PC-9 (cell line): ENCODE measurements at regions not wholly inside any gene's neighbourhood (a gene's known extent, or its start where the extent isn't known, plus 50 kb on each side); places are given as distances from the start of the nearest gene placed in this dataset.

Experiments
- BruUV-seq: library from RNA; stranded (reverse); fragments of 400-500 nt; replicated peaks from 2 replicates; lab custom pipeline; 2021; lab: Mats Ljungman, UMichigan
- CTCF ChIA-PET: fragments of 300-600 bp; sonication (Branson Sonifier 250); formaldehyde crosslinking; loops from one replicate; lab custom pipeline; 2022; ENCODE audit warnings: antibody characterized with exemption; lab: Charles Lee
- POLR2A ChIA-PET: fragments of 300-600 bp; sonication (Branson Sonifier 250); formaldehyde crosslinking; loops from one replicate; lab custom pipeline; 2022; ENCODE audit warnings: antibody characterized with exemption; ENCODE audit not compliant: unreplicated experiment; lab: Charles Lee
- DNase-seq, 2 experiments: peaks; one replicate each; pipeline versions ENCODE4 v3.0.0 to v3.0.0-alpha.2; 2015 to 2022; ENCODE audit warnings: mixed read lengths in 1 of 2
- H2AFZ ChIP-seq: fragments of 200-600 bp; sonication (generic); 2 replicates; pipeline ENCODE4 v1.8.1; 2017; ENCODE audit warnings: antibody characterized with exemption
- H3F3A ChIP-seq: fragments of 200-600 bp; sonication (generic); 2 replicates; pipeline ENCODE4 v1.8.1; 2017; ENCODE audit warnings: antibody characterized with exemption, mild to moderate bottlenecking, low read depth; ENCODE audit not compliant: insufficient read depth
- H3K27ac ChIP-seq: fragments of 200-600 bp; sonication (generic); 2 replicates; pipeline ENCODE4 v1.6.1; 2016; ENCODE audit warnings: mixed run types
- H3K27me3 ChIP-seq: fragments of 200-600 bp; sonication (generic); 2 replicates; pipeline ENCODE4 v1.6.1; 2016; ENCODE audit warnings: low read depth, mixed run types; ENCODE audit not compliant: insufficient read depth
- H3K36me3 ChIP-seq: fragments of 200-600 bp; sonication (generic); 2 replicates; pipeline ENCODE4 v1.6.1; 2016; ENCODE audit warnings: low read depth, mixed run types
- H3K4me1 ChIP-seq: fragments of 200-600 bp; sonication (generic); replicated peaks from 2 replicates; pipeline ENCODE4 v1.6.1; 2016; ENCODE audit warnings: mixed run types; ENCODE audit not compliant: insufficient read depth
- H3K4me2 ChIP-seq: fragments of 200-600 bp; sonication (generic); 2 replicates; pipeline ENCODE4 v1.6.1; 2017; ENCODE audit warnings: mixed run types
- H3K4me3 ChIP-seq: fragments of 200-600 bp; sonication (generic); 2 replicates; pipeline ENCODE4 v1.6.1; 2016; ENCODE audit warnings: mixed run types
- H3K79me2 ChIP-seq: fragments of 200-600 bp; sonication (generic); 2 replicates; pipeline ENCODE4 v1.6.1; 2017; ENCODE audit warnings: low read depth, mixed run types
- H3K9me2 ChIP-seq: fragments of 200-600 bp; sonication (generic); 2 replicates; pipeline ENCODE4 v1.8.1; 2017; ENCODE audit warnings: mild to moderate bottlenecking; ENCODE audit not compliant: insufficient read depth
- H3K9me3 ChIP-seq: fragments of 200-600 bp; sonication (generic); 2 replicates; pipeline ENCODE4 v1.8.1; 2016; ENCODE audit warnings: low read depth; ENCODE audit not compliant: insufficient read depth
- H4K20me1 ChIP-seq: fragments of 200-600 bp; sonication (generic); 2 replicates; pipeline ENCODE4 v1.8.1; 2017; ENCODE audit not compliant: insufficient read depth
- EZH2 ChIP-seq: fragments of 200-600 bp; sonication (generic); IDR thresholded peaks from 2 replicates; pipeline ENCODE4 v1.8.0; 2017; ENCODE audit warnings: antibody characterized with exemption, low read depth
- intact Hi-C: fragments of 100-400 bp; cut with micrococcal nuclease; formaldehyde crosslinking; loops from one replicate; pipeline ENCODE4 v1.10.0; 2022; ENCODE audit not compliant: unreplicated experiment
- TF ChIP-seq, protein P1 (sequence below): fragments of 200-600 bp; sonication (generic); conservative IDR thresholded peaks from 2 replicates; pipeline ENCODE4 v1.6.1; 2017; ENCODE audit warnings: mixed run types, antibody characterized with exemption, mild to moderate bottlenecking, moderate library complexity

DNA sequence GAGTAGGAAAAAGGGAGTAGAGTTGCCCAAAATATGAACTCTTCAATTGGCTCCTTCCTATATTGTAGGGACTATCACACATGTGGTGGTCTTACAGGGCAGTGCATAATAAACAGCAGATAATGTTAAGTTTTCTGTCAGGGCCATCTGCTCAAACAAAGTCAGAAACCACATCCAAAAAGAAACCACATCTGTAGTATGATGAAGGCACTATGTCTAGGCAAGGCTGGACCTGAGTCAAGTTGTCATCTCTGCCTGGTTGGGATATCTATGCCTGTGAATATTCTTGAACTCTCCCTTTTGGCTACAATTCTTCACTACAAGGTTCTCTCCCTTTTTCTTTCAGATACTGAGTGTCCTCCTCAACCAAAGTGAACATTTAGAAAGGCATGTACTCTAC lies 109.4 kb upstream of the C1GALT1C1 start:
- no peaks in the 10 kb centered on the region for H3K9me3 ChIP-seq
- peak overlapping the region; percentile 99; the same call in 1 of the 2 replicates for H3K27ac ChIP-seq
- H3K4me1 ChIP-seq = peaks cover 73% of the 10 kb centered on the region
- no peak overlapping the region for H3K4me3 ChIP-seq
- H3K36me3 ChIP-seq = peaks cover 16% of the 10 kb centered on the region; the same call in 1 of the 2 replicates
- H4K20me1 ChIP-seq = no peaks in the 10 kb centered on the region
- H3K79me2 ChIP-seq = peaks cover 7% of the 10 kb centered on the region; the same call in 1 of the 2 replicates
- CTCF ChIA-PET = no interaction called here
- POLR2A ChIA-PET = no interaction called here
- no peak for DNase-seq
- no peak overlapping the region for H2AFZ ChIP-seq
- intact Hi-C loops = loop anchor here (10.0 kb wide), 1 partner anchor 424 kb away; the partner anchor contains the start of gene TMEM255A
- no peak overlapping the region for H3K4me2 ChIP-seq
- no peaks in the 10 kb centered on the region for H3K27me3 ChIP-seq
- H3K9me2 ChIP-seq = no peaks in the 10 kb centered on the region
- H3F3A ChIP-seq = peaks cover 47% of the 10 kb centered on the region
- BruUV-seq = no TSS peak
- TF ChIP-seq, protein P1, sequence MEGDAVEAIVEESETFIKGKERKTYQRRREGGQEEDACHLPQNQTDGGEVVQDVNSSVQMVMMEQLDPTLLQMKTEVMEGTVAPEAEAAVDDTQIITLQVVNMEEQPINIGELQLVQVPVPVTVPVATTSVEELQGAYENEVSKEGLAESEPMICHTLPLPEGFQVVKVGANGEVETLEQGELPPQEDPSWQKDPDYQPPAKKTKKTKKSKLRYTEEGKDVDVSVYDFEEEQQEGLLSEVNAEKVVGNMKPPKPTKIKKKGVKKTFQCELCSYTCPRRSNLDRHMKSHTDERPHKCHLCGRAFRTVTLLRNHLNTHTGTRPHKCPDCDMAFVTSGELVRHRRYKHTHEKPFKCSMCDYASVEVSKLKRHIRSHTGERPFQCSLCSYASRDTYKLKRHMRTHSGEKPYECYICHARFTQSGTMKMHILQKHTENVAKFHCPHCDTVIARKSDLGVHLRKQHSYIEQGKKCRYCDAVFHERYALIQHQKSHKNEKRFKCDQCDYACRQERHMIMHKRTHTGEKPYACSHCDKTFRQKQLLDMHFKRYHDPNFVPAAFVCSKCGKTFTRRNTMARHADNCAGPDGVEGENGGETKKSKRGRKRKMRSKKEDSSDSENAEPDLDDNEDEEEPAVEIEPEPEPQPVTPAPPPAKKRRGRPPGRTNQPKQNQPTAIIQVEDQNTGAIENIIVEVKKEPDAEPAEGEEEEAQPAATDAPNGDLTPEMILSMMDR = no peak
- no peak for TF ChIP-seq EZH2

DNA sequence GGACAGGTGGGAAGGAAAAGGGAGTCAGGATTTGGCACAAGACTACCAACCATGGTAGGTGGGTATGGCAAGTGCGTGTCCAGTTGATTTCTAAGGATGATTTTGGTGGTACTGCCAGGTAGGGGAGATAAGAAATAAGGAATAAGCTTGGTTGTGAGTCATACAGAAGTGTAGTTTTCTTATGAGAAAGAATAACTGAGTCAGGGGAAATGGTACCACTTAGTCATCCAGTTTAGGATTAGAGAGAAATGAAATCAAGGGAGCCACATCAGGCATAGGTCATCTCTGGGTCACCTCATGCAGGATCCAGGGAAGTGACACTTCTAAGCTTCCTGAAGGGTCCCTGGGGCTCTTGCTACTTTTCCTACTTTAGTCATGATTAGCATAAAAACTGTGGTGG lies 107.1 kb upstream of the C1GALT1C1 start:
- peak overlapping the region; percentile 99 for H3K27ac ChIP-seq
- no peaks in the 10 kb centered on the region for H4K20me1 ChIP-seq
- peak in 1 of 2 experiments; percentile 83 for DNase-seq
- H3K79me2 ChIP-seq = peaks cover 7% of the 10 kb centered on the region; the same call in 1 of the 2 replicates
- TF ChIP-seq, protein P1 = no peak
- no peak for TF ChIP-seq EZH2
- intact Hi-C loops = loop anchor here (10.0 kb wide), 1 partner anchor 422 kb away; the partner anchor contains the start of gene TMEM255A
- H2AFZ ChIP-seq = no peak overlapping the region
- H3F3A ChIP-seq = peaks cover 61% of the 10 kb centered on the region
- H3K4me3 ChIP-seq = peak overlapping the region; percentile 40; the same call in 1 of the 2 replicates
- H3K36me3 ChIP-seq = peaks cover 17% of the 10 kb centered on the region; the same call in 1 of the 2 replicates
- BruUV-seq = no TSS peak
- ChIA-PET POLR2A (interaction anchor here (0.5 kb wide), 1 partner anchor 118 kb away, joined by 3 read pairs; no protein-coding TSS in a partner anchor), CTCF (interaction anchor here (0.6 kb wide), 2 partner anchors 282 to 1233 kb away, joined by 3 to 15 read pairs; no protein-coding TSS in a partner anchor)
- no peaks in the 10 kb centered on the region for H3K27me3 ChIP-seq
- peak overlapping the region; percentile 70 for H3K4me2 ChIP-seq
- 0 out of 2 replicates have a peak, but pooled peaks cover 1% of the 10 kb centered on the region for H3K9me3 ChIP-seq
- H3K4me1 ChIP-seq = peaks cover 79% of the 10 kb centered on the region
- H3K9me2 ChIP-seq = no peaks in the 10 kb centered on the region

DNA sequence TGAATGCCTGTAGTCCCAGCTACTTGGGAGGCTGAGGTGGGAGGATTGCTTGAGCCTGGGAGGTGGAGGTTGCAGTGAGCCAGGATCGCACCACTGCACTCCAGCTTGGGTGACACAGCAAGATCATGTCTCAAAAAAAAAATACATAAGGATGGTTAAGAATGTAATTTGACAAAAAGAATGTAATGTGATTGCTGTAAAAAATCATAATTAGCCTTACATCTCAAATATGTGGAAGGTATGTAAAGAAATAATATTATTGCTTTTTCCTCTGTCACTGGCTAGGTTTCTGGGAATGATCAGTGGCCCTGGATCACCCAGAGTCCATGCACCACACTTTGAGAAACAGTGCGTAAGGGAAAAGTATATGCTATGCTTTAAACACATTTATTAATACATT lies 106.1 kb upstream of the C1GALT1C1 start:
- intact Hi-C loops = loop anchor here (1.0 to 10.0 kb wide), 4 partner anchors 34 to 421 kb away; partner anchors contain the start of gene TMEM255A
- H3K9me3 ChIP-seq = 0 out of 2 replicates have a peak, but pooled peaks cover 5% of the 10 kb centered on the region
- H3K4me1 ChIP-seq = peaks cover 69% of the 10 kb centered on the region
- H3K9me2 ChIP-seq = no peaks in the 10 kb centered on the region
- ChIA-PET POLR2A (no interaction called here), CTCF (no interaction called here)
- no peak overlapping the region for H2AFZ ChIP-seq
- no peaks in the 10 kb centered on the region for H3K27me3 ChIP-seq
- peak overlapping the region; percentile 70 for H3K4me2 ChIP-seq
- H4K20me1 ChIP-seq = no peaks in the 10 kb centered on the region
- H3K4me3 ChIP-seq = peak overlapping the region; percentile 40
- no TSS peak for BruUV-seq
- H3K27ac ChIP-seq = peak overlapping the region; percentile 99
- peaks cover 22% of the 10 kb centered on the region; the same call in 1 of the 2 replicates for H3K36me3 ChIP-seq
- TF ChIP-seq, protein P1 = no peak
- no peak for TF ChIP-seq EZH2
- H3K79me2 ChIP-seq = peaks cover 7% of the 10 kb centered on the region; the same call in 1 of the 2 replicates
- peaks cover 51% of the 10 kb centered on the region for H3F3A ChIP-seq
- no peak for DNase-seq
